SKM-1 treated with dmso at 0.1 percent for 144 hours (cell line): ENCODE measurements at regions not wholly inside any gene's neighbourhood (a gene's known extent, or its start where the extent isn't known, plus 50 kb on each side); places are given as distances from the start of the nearest gene placed in this dataset.

ENCODE experiments used
- DNase-seq: peaks from one replicate; lab custom pipeline; 2025; ENCODE audit not compliant: unreplicated experiment; lab: John Stamatoyannopoulos, UW

DNA sequence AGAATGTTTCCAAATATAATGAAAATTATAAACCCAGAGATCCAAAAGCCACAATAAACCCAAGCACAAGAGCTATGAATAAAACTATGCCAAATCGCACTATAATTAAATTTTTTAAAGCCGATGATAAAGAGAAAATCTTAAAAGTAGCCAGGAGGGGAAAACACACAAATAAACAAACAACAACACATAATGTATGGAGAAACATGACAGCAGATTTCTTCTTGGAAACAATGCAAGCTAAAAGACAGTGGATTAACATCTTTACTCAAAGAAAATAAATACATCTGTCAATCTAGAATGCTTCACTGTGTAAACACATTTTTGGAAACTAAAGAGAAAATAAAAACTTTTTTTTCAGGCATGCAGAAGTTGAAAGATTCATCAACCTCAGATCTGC is 53.0 kb upstream of the SMOX start:
- no peak for DNase-seq

DNA sequence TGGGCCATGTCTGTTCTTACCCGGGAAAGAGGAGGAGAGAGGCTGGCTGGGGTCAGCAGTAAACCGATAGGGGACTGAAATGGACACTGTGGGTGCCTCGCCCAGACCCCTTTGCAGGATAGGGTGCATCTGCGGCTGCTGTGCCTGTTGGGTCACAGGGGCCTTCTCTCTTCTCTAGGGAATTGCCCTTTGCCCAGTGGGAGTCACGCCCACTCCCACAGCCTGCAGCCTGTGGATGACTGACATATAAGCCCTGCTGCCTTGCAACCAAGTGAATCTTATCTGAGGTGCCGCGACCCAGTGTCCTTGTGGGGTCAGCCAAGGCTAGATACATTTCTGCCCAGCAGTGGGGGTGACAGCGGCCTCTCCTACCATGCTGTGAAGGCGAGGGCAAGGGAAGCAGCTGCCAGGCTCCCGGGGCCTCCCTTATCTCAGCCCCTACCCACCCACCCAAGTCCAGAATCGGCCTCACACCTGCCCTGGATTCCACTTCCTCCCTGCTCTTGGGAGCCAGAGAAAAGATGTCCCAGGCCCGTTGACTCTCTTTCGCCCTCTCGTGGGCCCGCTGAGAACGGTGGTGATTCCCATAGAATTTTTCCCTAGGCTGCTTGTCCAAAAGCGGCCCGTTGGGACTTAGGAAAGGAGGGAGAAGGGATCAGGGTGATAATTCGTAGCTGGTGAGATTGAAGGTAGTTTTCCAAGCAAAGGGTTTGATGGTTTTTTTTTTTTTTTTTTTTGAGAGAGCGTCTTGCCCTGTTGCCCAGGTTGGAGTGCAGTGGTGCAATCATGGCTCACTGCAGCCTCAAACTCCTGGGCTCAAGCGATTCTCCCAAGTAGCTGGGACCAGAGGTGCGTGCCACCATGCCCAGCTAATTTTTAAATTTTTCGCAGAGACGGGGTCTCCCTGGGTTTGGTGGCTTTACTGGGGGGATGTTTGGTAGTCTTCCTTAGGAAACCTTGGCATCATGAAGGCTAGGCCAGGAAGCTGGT is 56.8 kb upstream of the SMOX start:
- DNase-seq = peak; percentile 4

- no peak for DNase-seq
Observed at GRCh38 chr20:4090756-4091489, 57.7 kb upstream of the SMOX start.

DNA sequence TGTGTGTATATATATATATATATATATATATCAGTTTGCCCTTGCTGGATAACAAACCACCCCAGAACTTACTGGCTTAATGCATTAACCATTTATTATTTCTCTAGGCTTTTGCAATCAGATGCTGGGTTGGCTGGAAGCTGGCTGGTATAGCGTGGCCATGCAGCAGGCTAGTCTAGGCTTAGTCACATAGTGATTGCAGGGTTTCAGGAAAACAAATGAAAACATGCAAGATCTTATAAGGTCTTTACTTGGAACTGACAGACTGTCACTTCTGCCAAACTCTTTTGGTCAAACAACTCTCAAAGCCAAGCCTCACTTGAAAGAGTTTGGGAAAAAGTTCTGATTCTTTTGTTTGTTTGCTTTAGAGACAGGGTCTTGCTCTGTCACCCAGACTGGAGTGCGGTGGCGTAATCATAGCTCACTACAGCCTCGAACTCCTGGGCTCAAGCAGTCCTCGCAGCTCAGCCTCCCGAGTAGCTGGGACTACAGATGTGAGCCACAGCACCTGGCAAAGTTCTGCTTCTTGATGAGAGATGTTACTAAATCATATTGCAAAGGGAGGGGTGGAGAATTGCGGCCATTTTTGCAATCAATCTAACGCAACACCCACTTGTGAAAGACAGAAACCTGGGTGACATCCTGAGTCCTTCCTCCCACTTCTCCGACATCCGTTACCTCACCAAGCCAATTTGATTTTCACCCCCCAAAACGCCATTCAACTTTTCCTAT is 58.7 kb upstream of the SMOX start:
- DNase-seq = peak; percentile 36

DNA sequence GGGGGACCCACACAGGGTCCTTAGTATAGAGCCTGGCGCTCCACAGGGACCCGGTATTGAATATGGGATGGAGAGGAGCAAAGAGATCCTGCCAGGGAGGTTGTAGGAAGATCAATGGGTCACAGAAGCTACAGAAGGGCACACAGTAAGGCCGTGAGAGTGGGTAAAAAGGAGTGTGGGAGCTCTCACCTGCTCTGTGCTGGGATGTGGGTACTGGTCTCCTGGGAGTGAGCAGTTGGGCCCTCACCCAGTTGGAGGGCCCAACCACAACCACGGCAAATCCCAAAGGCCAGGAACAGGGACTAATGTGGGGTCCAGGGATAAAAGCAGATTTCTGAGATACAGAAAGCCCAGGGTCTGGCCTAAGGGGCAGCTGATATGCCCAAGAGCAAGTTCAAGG is 59.9 kb upstream of the SMOX start:
- DNase-seq = no peak

- no peak for DNase-seq
Observed at GRCh38 chr20:4087923-4088322, 60.7 kb upstream of the SMOX start.

DNA sequence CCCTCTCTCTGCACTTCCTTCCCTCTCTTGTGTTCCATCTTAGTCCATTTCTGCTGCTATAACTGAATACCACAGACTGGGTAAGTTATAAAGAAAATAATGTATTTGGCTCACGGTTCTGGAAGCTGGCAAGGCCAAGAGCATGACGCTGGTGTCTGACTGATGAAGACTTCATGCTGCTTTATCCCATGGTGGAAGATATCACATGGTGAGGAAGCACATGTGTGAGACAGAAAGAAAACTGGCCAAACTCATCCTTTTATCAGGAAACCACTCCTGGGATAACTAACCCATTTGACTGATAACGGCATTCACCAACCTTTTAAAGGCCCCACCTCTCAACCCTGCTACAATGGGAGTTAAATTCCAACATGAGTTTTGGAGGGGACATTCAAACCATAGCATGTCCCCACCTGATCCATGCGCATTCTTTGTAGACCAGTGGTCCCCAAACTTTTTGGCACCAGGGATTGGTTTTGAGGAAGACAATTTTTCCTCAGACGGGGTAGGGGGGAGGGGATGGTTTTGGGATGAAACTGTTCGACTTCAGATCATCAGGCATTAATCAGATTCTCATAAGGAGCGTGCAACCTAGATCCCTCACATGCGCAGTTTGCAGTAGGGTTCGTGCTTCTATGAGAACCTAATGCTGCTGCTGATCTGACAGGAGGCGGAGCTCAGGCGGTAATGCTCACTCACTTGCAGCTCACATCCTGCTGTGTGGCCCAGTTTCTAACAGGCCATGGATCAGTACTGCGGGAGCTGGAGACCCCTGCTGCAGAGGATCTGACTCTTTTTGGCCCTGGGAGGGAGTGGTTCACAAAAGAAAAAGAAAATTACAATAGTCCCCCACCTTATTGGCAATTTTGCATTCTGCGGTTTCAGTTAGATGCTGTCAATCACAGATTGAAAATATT is 61.6 kb upstream of the SMOX start:
- no peak for DNase-seq

- DNase-seq = no peak
Observed at GRCh38 chr20:4084721-4085120, 63.9 kb upstream of the SMOX start.

- no peak for DNase-seq
Observed at GRCh38 chr20:4084096-4084495, 64.5 kb upstream of the SMOX start.

DNA sequence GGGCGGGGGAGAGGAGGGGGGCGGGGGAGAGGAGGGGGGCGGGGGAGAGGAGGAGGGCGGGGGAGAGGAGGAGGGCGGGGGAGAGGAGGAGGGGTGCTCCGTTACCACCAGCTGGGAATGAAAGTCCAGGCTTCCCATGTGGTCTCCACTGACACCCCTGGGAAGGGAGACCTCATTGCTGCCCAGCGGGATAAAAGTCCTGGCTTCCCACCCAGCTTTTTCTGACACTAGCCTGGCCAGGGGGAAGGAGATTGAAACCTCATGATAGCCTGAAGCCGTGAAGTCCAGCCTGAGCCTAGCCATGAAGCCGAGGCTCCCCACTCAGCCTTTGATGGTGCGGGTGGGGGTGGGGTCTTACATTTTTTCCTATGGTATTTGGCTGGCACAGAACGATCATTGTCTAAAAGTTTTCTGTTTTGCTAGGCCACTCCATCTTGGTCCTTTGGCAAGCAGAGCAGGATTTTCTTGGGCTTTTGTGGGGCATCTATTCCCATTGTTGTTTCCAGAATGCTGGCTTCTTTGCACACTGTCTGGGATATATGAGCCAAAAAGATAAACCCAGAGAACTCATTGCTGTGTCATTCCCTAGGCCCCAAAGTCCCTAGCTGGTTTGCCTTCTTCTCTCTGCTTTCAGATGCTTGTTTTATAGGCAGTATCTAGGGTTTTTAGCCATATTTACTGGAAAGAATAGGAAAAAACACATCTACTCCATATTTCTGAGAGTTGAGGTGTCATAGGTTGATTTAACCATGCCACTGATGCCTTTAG is 65.3 kb upstream of the SMOX start:
- no peak for DNase-seq

GRCh38 chr20:4082406-4083097 is 66.1 kb upstream of the SMOX start:
- peak; percentile 73 for DNase-seq

DNA sequence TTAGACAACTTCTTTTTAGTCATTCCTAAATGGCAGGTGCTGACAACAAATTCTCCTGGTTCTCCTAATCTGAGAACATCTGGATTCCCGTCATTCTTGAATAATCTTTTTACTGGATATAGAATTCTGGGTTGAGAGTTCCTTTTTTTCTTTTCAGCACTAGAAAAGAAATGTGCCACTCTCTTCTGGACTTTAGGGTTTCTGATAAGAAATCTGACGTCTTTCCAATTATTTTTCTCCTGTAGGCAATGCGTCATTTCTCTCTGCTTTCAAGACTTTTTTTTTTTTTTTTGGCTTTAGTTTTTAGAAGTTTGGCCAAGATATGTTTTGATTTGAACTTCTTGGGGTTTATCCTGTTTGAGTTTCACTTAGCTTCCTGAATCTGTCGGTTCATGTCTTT is 66.1 kb upstream of the RNF24 start:
- no peak for DNase-seq

DNA sequence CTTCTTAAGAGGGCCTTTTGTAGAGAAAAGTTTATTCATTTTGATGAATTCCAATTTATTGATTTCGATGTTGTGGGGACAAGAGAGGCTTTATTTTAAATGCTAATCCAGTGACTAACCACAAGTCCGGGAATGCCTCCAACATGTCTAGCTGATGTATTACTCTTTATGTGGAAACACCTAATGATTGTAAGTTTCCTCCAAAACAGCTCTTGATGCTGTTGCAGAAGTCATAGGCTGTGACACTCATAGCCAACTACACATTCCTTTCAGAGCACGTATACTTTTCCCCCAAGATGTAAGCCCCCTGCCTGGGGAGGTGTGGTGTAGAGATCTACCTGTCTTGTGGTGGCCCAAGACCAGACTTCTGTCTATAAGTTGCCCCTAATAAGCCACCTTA is 61.3 kb upstream of the RNF24 start:
- no peak for DNase-seq

DNA sequence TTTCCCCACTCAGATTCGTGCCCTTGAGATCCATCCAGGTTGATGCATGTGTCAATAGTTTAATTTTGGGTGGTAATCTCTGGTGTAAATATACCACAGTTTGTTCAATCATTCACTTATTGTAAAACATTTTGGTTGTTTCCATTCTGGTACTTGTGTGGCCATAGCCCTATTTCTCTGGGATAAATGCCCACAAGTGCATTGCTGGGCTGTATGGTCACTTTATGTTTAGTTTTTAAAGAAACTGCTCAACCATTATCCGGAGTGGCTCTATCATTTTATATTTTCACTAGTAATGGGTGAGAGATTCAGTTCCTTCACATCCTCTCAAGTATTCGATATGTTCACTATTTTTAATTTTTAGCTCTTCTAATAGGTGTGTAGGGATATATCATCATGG is 60.7 kb upstream of the RNF24 start:
- DNase-seq = no peak

DNA sequence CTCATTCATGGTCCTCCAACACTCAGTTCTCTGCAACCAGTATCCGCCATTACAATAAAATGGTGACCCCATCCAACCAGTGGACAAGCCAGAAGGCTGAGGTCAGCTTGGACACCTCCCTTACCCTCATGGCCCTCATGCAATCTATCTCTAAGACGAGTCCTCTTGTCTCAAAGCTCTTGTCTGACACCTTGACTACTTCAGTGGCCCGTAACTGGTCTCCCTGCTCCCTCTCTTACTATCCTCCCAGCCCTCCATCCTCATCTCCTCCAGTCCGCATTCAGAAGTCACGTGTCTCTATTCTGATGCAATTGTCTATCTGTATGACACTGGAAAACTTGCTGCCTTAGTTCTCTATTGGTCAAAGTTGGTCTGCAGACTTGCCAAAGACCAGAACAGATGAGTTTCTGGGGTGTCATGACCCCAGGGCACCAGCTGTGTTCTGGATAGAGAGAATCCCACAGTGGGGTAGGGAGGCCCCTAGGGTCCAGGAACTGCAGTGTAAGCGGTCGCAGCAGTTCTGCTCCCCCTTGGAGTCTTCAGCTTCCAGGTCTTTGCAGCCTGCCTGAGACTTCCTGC is 59.6 kb upstream of the RNF24 start:
- no peak for DNase-seq

GRCh38 chr20:4073852-4074741 is 58.7 kb upstream of the RNF24 start:
- DNase-seq = no peak

DNA sequence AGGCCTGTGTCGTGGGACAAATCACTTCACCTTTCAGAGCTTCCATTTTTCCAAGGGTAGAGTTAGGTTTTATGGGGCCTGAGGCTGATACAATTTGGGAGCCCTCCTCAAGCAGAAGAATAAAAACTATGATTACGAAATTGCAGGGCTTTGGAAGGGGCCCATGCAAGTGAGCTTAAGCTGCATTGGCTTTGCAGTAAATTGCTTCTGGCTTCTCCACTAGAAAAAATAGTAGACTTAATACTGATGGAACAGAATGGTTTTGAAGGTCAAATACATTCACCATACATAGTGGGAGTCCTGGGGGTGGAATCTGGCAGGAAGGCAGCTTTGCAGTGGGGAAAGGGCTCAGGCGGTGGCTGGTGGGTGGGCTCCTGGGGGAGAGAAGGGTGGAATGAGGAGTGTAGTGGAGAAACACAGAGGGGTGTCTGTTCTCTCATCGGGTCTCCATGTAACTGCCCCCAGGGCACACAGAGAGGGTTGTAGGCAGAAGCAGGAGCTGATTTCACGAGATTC is 55.9 kb upstream of the RNF24 start:
- DNase-seq = no peak
